Type B pancreatic cell (in vitro differentiated cells): ENCODE measurements at regions not wholly inside any gene's neighbourhood (a gene's known extent, or its start where the extent isn't known, plus 50 kb on each side); places are given as distances from the start of the nearest gene placed in this dataset.

Source experiments
- DNase-seq: peaks from one replicate; pipeline ENCODE4 v3.0.0; 2021; ENCODE audit warnings: mixed read lengths; ENCODE audit not compliant: unreplicated experiment; ENCODE audit errors: extremely low spot score
- H3K27ac Mint-ChIP-seq: 2 replicates; pipeline ENCODE4 v1.8.0; 2021; ENCODE audit warnings: mild to moderate bottlenecking, mixed read lengths
- H3K27me3 Mint-ChIP-seq: 2 replicates; pipeline ENCODE4 v1.8.0; 2021; ENCODE audit warnings: mixed read lengths
- H3K36me3 Mint-ChIP-seq: 2 replicates; pipeline ENCODE4 v1.8.0; 2021; ENCODE audit warnings: mixed read lengths
- H3K4me1 Mint-ChIP-seq: one replicate; pipeline ENCODE4 v1.8.0; 2021; ENCODE audit warnings: mixed read lengths; ENCODE audit not compliant: unreplicated experiment
- H3K4me3 Mint-ChIP-seq: 2 replicates; pipeline ENCODE4 v1.8.0; 2021; ENCODE audit warnings: mild to moderate bottlenecking, mixed read lengths
- H3K9me3 Mint-ChIP-seq: 2 replicates; pipeline ENCODE4 v1.8.0; 2021; ENCODE audit warnings: mixed read lengths
- TF ChIP-seq, protein P1 (sequence below): fragments of 200-600 bp; sonication (generic); conservative IDR thresholded peaks from 2 replicates; pipeline ENCODE4 v1.5.0; 2021; ENCODE audit warnings: antibody characterized with exemption, mild to moderate bottlenecking

DNA sequence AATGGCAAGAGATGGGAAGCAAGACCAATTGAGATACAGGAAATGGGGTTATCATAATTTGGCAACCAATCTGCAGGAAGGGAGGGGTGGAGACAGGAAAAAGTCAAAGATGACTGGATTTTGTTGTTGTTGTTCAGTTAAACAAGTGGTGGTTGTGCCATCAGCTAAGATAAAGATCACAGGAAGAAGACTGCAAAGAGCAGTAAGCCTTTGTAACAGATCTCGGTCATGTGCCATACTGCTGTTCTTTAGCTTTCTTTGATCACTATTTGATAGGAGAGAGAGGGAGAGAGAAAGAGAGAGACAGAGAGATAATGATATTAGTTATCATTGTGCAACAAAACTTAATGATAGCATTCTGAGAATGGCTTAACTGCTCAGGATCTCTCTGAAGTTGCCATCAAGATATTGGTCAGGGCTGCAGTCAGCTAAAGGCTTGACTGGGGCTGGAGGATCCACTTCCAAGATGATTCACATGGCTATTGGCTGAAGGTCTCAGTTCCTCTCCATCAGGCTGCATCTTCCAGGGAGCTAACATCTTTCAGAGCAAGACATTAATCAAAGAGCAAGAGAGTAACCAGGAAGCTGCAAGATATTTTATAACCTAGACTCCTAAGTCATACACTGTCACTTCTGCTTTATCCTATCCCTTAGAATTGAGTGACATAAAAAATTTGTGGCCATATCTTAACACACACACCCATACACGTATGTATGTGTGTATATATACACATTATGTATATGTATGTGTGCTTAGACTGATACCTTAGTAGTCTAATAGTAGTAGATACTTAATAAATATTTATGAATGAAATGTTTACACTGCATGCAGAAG lies 405.0 kb downstream of the SHISA9 start:
- Mint-ChIP-seq H3K4me3 (no peak overlapping the region), H3K27me3 (no peaks in the 10 kb centered on the region), H3K9me3 (no peaks in the 10 kb centered on the region), H3K27ac (no peak overlapping the region), H3K36me3 (no peaks in the 10 kb centered on the region), H3K4me1 (no peaks in the 10 kb centered on the region)
- no peak for DNase-seq
- TF ChIP-seq, protein P1, sequence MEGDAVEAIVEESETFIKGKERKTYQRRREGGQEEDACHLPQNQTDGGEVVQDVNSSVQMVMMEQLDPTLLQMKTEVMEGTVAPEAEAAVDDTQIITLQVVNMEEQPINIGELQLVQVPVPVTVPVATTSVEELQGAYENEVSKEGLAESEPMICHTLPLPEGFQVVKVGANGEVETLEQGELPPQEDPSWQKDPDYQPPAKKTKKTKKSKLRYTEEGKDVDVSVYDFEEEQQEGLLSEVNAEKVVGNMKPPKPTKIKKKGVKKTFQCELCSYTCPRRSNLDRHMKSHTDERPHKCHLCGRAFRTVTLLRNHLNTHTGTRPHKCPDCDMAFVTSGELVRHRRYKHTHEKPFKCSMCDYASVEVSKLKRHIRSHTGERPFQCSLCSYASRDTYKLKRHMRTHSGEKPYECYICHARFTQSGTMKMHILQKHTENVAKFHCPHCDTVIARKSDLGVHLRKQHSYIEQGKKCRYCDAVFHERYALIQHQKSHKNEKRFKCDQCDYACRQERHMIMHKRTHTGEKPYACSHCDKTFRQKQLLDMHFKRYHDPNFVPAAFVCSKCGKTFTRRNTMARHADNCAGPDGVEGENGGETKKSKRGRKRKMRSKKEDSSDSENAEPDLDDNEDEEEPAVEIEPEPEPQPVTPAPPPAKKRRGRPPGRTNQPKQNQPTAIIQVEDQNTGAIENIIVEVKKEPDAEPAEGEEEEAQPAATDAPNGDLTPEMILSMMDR, result no peak

DNA sequence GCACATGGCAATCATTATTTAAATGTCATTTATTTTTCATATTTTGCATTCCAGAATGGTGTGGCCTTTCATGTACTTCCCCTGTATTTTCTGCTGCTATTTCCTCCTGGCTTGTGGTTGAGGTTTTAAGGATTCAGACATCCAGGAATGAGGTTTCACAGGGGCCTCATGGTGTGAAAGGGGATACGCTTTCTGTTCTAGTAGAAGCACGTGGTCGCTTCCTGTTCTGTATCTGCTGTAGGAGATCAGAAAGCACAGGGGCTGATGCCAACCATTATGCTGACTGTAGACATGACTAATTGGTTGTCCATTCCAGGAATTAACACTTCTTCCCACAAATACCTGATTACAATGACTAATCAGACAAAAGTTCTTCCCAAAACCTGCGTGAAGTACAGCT lies 405.9 kb downstream of the SHISA9 start:
- H3K9me3 Mint-ChIP-seq, result no peaks in the 10 kb centered on the region
- DNase-seq, result no peak
- TF ChIP-seq, protein P1, result no peak

DNA sequence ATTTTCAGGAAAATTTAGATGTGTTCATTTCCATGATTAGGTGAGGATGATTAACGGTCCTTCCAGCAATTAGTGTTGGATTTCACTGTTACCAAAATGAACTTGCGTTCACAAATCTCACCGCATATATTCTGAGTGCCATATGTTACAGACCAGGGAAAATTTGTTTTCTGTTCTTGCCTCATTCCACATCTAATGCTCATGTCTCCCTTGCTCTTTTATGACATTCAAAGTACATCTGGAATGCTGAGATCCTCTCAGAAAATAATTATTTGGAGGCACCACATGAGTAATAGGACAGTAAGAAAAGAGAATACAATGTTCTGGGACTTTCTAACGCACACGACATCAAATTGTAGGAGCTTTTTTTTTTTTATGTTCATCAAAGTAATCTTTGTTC lies 406.5 kb downstream of the SHISA9 start:
- Mint-ChIP-seq H3K9me3 (no peaks in the 10 kb centered on the region), H3K27me3 (no peaks in the 10 kb centered on the region), H3K27ac (no peak overlapping the region), H3K36me3 (no peaks in the 10 kb centered on the region), H3K4me1 (no peaks in the 10 kb centered on the region), H3K4me3 (no peak overlapping the region)
- TF ChIP-seq, protein P1, result no peak
- DNase-seq, result no peak

More for the DNA sequence above, 405.9 kb downstream of the SHISA9 start:
- H3K36me3 Mint-ChIP-seq, result no peaks in the 10 kb centered on the region
- H3K4me1 Mint-ChIP-seq, result no peaks in the 10 kb centered on the region
- no peaks in the 10 kb centered on the region for H3K27me3 Mint-ChIP-seq
- H3K27ac Mint-ChIP-seq, result no peak overlapping the region
- no peak overlapping the region for H3K4me3 Mint-ChIP-seq

DNA sequence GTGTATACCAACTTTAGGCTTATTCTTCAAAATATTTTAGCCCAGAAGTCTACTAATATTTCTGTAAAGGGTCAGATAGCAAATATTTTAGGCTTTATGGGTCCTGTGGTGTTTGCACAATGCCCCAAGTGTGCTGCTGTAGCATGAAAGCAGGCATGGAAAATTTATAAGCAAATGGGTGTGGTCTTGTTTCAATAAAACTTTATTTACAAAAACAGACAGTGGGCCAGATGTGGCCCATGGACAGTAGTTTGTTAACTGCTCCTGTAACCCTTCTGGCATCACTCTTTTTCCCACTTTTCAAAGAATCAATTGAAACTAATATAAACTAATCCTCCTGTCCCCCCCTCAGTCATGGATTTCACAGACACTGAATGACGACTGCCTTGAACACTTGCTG lies 410.7 kb downstream of the SHISA9 start:
- H3K4me1 Mint-ChIP-seq, result no peaks in the 10 kb centered on the region
- DNase-seq, result no peak
- H3K27me3 Mint-ChIP-seq, result peaks cover 3% of the 10 kb centered on the region
- H3K9me3 Mint-ChIP-seq, result no peaks in the 10 kb centered on the region
- TF ChIP-seq, protein P1, result no peak
- no peak overlapping the region for H3K4me3 Mint-ChIP-seq
- no peaks in the 10 kb centered on the region for H3K36me3 Mint-ChIP-seq
- no peak overlapping the region for H3K27ac Mint-ChIP-seq

DNA sequence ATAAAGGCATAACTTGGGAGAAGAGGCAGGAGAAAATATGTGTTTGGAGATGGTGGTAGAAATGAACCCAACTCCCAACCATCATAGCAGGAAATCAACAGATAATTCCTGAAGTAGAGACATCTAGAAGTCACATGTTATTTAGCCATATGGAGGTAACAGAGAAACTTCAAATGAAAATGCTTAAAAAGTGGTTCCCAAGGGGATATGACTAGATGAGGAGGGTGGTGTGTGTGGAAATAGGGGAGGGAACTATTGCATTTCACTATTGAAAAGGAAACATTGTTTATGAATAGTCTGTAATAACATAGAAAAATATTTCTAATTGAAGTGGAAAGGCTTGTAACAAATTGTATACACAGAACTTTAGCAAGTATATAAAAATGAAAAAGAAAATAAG lies 412.0 kb downstream of the SHISA9 start:
- H3K9me3 Mint-ChIP-seq, result no peaks in the 10 kb centered on the region
- TF ChIP-seq, protein P1, result no peak
- no peak overlapping the region for H3K27ac Mint-ChIP-seq
- H3K36me3 Mint-ChIP-seq, result no peaks in the 10 kb centered on the region
- H3K4me3 Mint-ChIP-seq, result no peak overlapping the region
- DNase-seq, result no peak
- no peaks in the 10 kb centered on the region for H3K4me1 Mint-ChIP-seq
- peaks cover 8% of the 10 kb centered on the region for H3K27me3 Mint-ChIP-seq
